CD14-positive monocyte (primary cell): ENCODE measurements at regions not wholly inside any gene's neighbourhood (a gene's known extent, or its start where the extent isn't known, plus 50 kb on each side); places are given as distances from the start of the nearest gene placed in this dataset.

ENCODE experiments used
- DNase-seq, 3 donors: peaks; one replicate each; pipeline ENCODE4 v3.0.0-alpha.2; 2011 to 2022
- H2AFZ ChIP-seq: 2 replicates; pipeline ENCODE4 v1.6.0; 2012; ENCODE audit warnings: mild to moderate bottlenecking, low read depth, low read length, inconsistent platforms; ENCODE audit not compliant: insufficient read depth, poor library complexity, severe bottlenecking
- H3K27ac ChIP-seq, 2 donors: 1 replicate in 1 of 2; 2 replicates in 1 of 2; pipeline ENCODE4 v1.5.1; 2012 to 2013; ENCODE audit warnings: low read length in 2 of 2, control low read depth in 1 of 2, inconsistent platforms in 1 of 2, low read depth in 1 of 2, mild to moderate bottlenecking in 1 of 2
- H3K27me3 ChIP-seq, 2 donors: one replicate each; pipeline versions ENCODE4 v1.6.0 to v1.6.1; 2011 to 2013; ENCODE audit warnings: low read length in 2 of 2; ENCODE audit not compliant: control insufficient read depth in 2 of 2, insufficient read depth in 2 of 2
- H3K36me3 ChIP-seq, 2 donors: replicated peaks in 1 of 2; 1 replicate in 1 of 2; 2 replicates in 1 of 2; pipeline versions ENCODE4 v1.5.1 to v1.6.1; 2012 to 2013; ENCODE audit warnings: low read length in 2 of 2, control low read depth in 1 of 2, inconsistent platforms in 1 of 2, mild to moderate bottlenecking in 1 of 2; ENCODE audit not compliant: insufficient read depth in 2 of 2, control insufficient read depth in 1 of 2
- H3K4me1 ChIP-seq, 2 donors: 1 replicate in 1 of 2; 2 replicates in 1 of 2; pipeline versions ENCODE4 v1.5.1 to v1.6.1; 2012 to 2013; ENCODE audit warnings: low read length in 2 of 2, control low read depth in 1 of 2, inconsistent platforms in 1 of 2, mild to moderate bottlenecking in 1 of 2, moderate library complexity in 1 of 2; ENCODE audit not compliant: insufficient read depth in 2 of 2, control insufficient read depth in 1 of 2
- H3K4me2 ChIP-seq: replicated peaks from 2 replicates; pipeline ENCODE3; 2012; ENCODE audit warnings: low read length, moderate library complexity, mild to moderate bottlenecking; ENCODE audit not compliant: poor library complexity, severe bottlenecking; ENCODE audit errors: extremely low read depth
- H3K4me3 ChIP-seq, 3 experiments: fragments of 200-600 bp in 1 of 3; sonication (generic) in 1 of 3; replicated peaks in 1 of 3; 1 replicate in 2 of 3; 2 replicates in 1 of 3; pipeline ENCODE4 v1.5.1; 2011 to 2013; ENCODE audit warnings: low read length in 3 of 3, mild to moderate bottlenecking in 3 of 3, control low read depth in 2 of 3, low read depth in 2 of 3, inconsistent platforms in 1 of 3, moderate library complexity in 1 of 3
- H3K79me2 ChIP-seq: 2 replicates; pipeline ENCODE4 v1.6.0; 2012; ENCODE audit warnings: mild to moderate bottlenecking, control low read depth, inconsistent platforms, low read length, moderate library complexity; ENCODE audit not compliant: insufficient read depth
- H3K9ac ChIP-seq: 2 replicates; pipeline ENCODE4 v1.6.0; 2017; ENCODE audit warnings: low read length, mild to moderate bottlenecking; ENCODE audit not compliant: insufficient read depth, poor library complexity, severe bottlenecking
- H3K9me3 ChIP-seq, 2 donors: replicated peaks in 1 of 2; 1 replicate in 1 of 2; 2 replicates in 1 of 2; pipeline versions ENCODE4 v1.5.1 to v1.6.1; 2012 to 2013; ENCODE audit warnings: low read length in 2 of 2, control low read depth in 1 of 2; ENCODE audit not compliant: control insufficient read depth in 1 of 2, insufficient read depth in 1 of 2
- H4K20me1 ChIP-seq: 2 replicates; pipeline ENCODE4 v1.6.0; 2012; ENCODE audit warnings: mild to moderate bottlenecking, low read length, control low read depth, moderate library complexity; ENCODE audit not compliant: insufficient read depth
- H3K27ac Mint-ChIP-seq, 7 donors: one replicate each; pipeline ENCODE4 v1.8.0; 2020; ENCODE audit warnings: mild to moderate bottlenecking in 7 of 7, mixed read lengths in 7 of 7, moderate library complexity in 6 of 7, inconsistent platforms in 2 of 7
- H3K27me3 Mint-ChIP-seq, 3 donors: one replicate each; pipeline ENCODE4 v1.8.0; 2021 to 2022; ENCODE audit warnings: low read depth in 3 of 3, mild to moderate bottlenecking in 3 of 3, mixed read lengths in 3 of 3, moderate library complexity in 3 of 3, inconsistent platforms in 1 of 3
- H3K36me3 Mint-ChIP-seq, 2 donors: one replicate each; pipeline ENCODE4 v1.8.0; 2020; ENCODE audit warnings: mixed read lengths in 2 of 2, inconsistent platforms in 1 of 2, mild to moderate bottlenecking in 1 of 2
- H3K4me1 Mint-ChIP-seq: one replicate; pipeline ENCODE4 v1.8.0; 2020; ENCODE audit warnings: mild to moderate bottlenecking, mixed read lengths
- H3K4me3 Mint-ChIP-seq, 2 donors: one replicate each; pipeline ENCODE4 v1.8.0; 2020; ENCODE audit warnings: mild to moderate bottlenecking in 2 of 2, mixed read lengths in 2 of 2, moderate library complexity in 1 of 2
- H3K9me3 Mint-ChIP-seq, 7 donors: one replicate each; pipeline ENCODE4 v1.8.0; 2020 to 2022; ENCODE audit warnings: mixed read lengths in 7 of 7, mild to moderate bottlenecking in 6 of 7, moderate library complexity in 6 of 7, inconsistent platforms in 2 of 7
- CTCF ChIP-seq: fragments of 200-600 bp; IDR thresholded peaks from one replicate; pipeline ENCODE4 v1.8.0; 2022; ENCODE audit warnings: antibody characterized with exemption, mild to moderate bottlenecking
- WGBS: methylation state at CpG from one replicate; pipeline ENCODE4 v1.1.5; 2013; ENCODE audit warnings: missing lambda C conversion rate; ENCODE audit not compliant: insufficient coverage; 5-methylcytosine and 5-hydroxymethylcytosine counted together
- intact Hi-C, 2 donors: fragments of 100-400 bp; cut with micrococcal nuclease; formaldehyde crosslinking; loops; one replicate each; pipeline versions ENCODE4 v1.15.0 to v1.15.1; 2023

- no peak for DNase-seq
- Histone ChIP-seq H4K20me1 (no peaks in the 10 kb centered on the region), H2AFZ (no peak overlapping the region), H3K9ac (no peak overlapping the region), H3K9me3 (no peaks in the 10 kb centered on the region), H3K36me3 (no peaks in the 10 kb centered on the region), H3K4me3 (no peak overlapping the region), H3K27ac (no peak overlapping the region), H3K27me3 (no peaks in the 10 kb centered on the region), H3K79me2 (no peaks in the 10 kb centered on the region), H3K4me2 (no peak overlapping the region), H3K4me1 (no peaks in the 10 kb centered on the region)
- no peak overlapping the region for H3K27ac Mint-ChIP-seq
- H3K9me3 Mint-ChIP-seq: peaks cover 0 to 1% (median 0%) of the 10 kb centered on the region in 7 donors
- WGBS: 59% methylated on average over 4 of the region's 4 CpGs
- intact Hi-C loops: no loop called here
- peaks cover 1 to 8% (median 6%) of the 10 kb centered on the region in 3 donors for H3K27me3 Mint-ChIP-seq
- no peak overlapping the region for H3K4me3 Mint-ChIP-seq
- no peaks in the 10 kb centered on the region for H3K36me3 Mint-ChIP-seq
- no peaks in the 10 kb centered on the region for H3K4me1 Mint-ChIP-seq
- no peak for TF ChIP-seq CTCF
Measured at GRCh38 chr7:131959106-131959812, 402.8 kb upstream of the PODXL start.

GRCh38 chr7:131957338-131958020 lies 401.1 kb upstream of the PODXL start:
- H3K4me1 ChIP-seq: no peaks in the 10 kb centered on the region
- no peaks in the 10 kb centered on the region for H3K36me3 ChIP-seq
- Mint-ChIP-seq H3K27ac (no peak overlapping the region), H3K9me3 (peaks cover 0 to 1% (median 0%) of the 10 kb centered on the region in 7 donors), H3K4me1 (no peaks in the 10 kb centered on the region), H3K36me3 (no peaks in the 10 kb centered on the region), H3K4me3 (no peak overlapping the region), H3K27me3 (peaks cover 1 to 11% (median 9%) of the 10 kb centered on the region in 3 donors)
- no peak overlapping the region for H3K9ac ChIP-seq
- no peak overlapping the region for H3K27ac ChIP-seq
- no peaks in the 10 kb centered on the region for H3K27me3 ChIP-seq
- H3K9me3 ChIP-seq: no peaks in the 10 kb centered on the region
- no peak overlapping the region for H3K4me2 ChIP-seq
- TF ChIP-seq CTCF: no peak
- H4K20me1 ChIP-seq: no peaks in the 10 kb centered on the region
- H2AFZ ChIP-seq: no peak overlapping the region
- intact Hi-C loops: no loop called here
- H3K4me3 ChIP-seq: no peak overlapping the region
- WGBS: 93% methylated on average over 6 of the region's 12 CpGs
- no peak for DNase-seq
- no peaks in the 10 kb centered on the region for H3K79me2 ChIP-seq
